Mesodermal cell (in vitro differentiated cells): ENCODE measurements at regions not wholly inside any gene's neighbourhood (a gene's known extent, or its start where the extent isn't known, plus 50 kb on each side); places are given as distances from the start of the nearest gene placed in this dataset.

Experiments
- H3K27ac ChIP-seq: 2 replicates; pipeline ENCODE4 v1.7.0; 2013; ENCODE audit warnings: mild to moderate bottlenecking, low read depth, low read length, moderate library complexity; ENCODE audit not compliant: severe bottlenecking
- H3K36me3 ChIP-seq: 2 replicates; pipeline ENCODE4 v1.7.1; 2013; ENCODE audit warnings: mild to moderate bottlenecking, low read length, moderate library complexity; ENCODE audit not compliant: control insufficient read depth, insufficient read depth
- H3K4me1 ChIP-seq: one replicate; pipeline ENCODE4 v1.7.1; 2013; ENCODE audit warnings: mild to moderate bottlenecking, low read length; ENCODE audit not compliant: insufficient read depth, control insufficient read depth, poor library complexity, severe bottlenecking
- H3K4me3 ChIP-seq: 2 replicates; pipeline ENCODE4 v1.7.0; 2013; ENCODE audit warnings: low read length, control low read depth, mild to moderate bottlenecking; ENCODE audit not compliant: insufficient read depth, poor library complexity, severe bottlenecking; ENCODE audit errors: extremely low read depth
- H3K9me3 ChIP-seq: 2 replicates; pipeline ENCODE4 v1.7.1; 2013; ENCODE audit warnings: mild to moderate bottlenecking, low read length, moderate library complexity; ENCODE audit not compliant: control insufficient read depth
- WGBS, 2 experiments: methylation state at CpG; one replicate each; pipeline ENCODE4 v1.1.5; 2013; ENCODE audit warnings: missing lambda C conversion rate in 2 of 2; ENCODE audit not compliant: insufficient coverage in 2 of 2; 5-methylcytosine and 5-hydroxymethylcytosine counted together

GRCh38 chr2:236954641-236955040 lies 131.0 kb upstream of the COPS8 start:
- H3K4me3 ChIP-seq = no peak overlapping the region
- H3K4me1 ChIP-seq = peaks cover 17% of the 10 kb centered on the region
- H3K9me3 ChIP-seq = no peaks in the 10 kb centered on the region
- no peaks in the 10 kb centered on the region for H3K36me3 ChIP-seq
- WGBS, 2 experiments = 93 to 96% methylated on average over 2 to 3 of the region's 3 CpGs
- H3K27ac ChIP-seq = no peak overlapping the region

- Histone ChIP-seq H3K9me3 (no peaks in the 10 kb centered on the region), H3K27ac (peak overlapping the region; percentile 84), H3K4me1 (peaks cover 17% of the 10 kb centered on the region), H3K36me3 (no peaks in the 10 kb centered on the region), H3K4me3 (no peak overlapping the region)
- 47 to 59% methylated on average over 6 of the region's 6 CpGs for WGBS, 2 experiments
These were observed 130.1 kb upstream of the COPS8 start for GRCh38 chr2:236955521-236956030.

GRCh38 chr2:236956031-236956618 lies 129.6 kb upstream of the COPS8 start:
- WGBS, 2 experiments = 46 to 52% methylated on average over 3 to 5 of the region's 7 CpGs
- Histone ChIP-seq H3K27ac (peak overlapping the region; percentile 84), H3K36me3 (no peaks in the 10 kb centered on the region)

GRCh38 chr2:236956641-236957040 lies 129.0 kb upstream of the COPS8 start:
- Histone ChIP-seq H3K36me3 (no peaks in the 10 kb centered on the region), H3K4me1 (peaks cover 17% of the 10 kb centered on the region), H3K27ac (peak overlapping the region; percentile 84), H3K9me3 (no peaks in the 10 kb centered on the region), H3K4me3 (no peak overlapping the region)
- 71% methylated on average over 1 of the region's 2 CpGs; no CpG with 5 or more reads in 1 of the 2 experiments for WGBS, 2 experiments

More at GRCh38 chr2:236956031-236956618, 129.6 kb upstream of the COPS8 start:
- peaks cover 17% of the 10 kb centered on the region for H3K4me1 ChIP-seq
- H3K4me3 ChIP-seq = no peak overlapping the region
- no peaks in the 10 kb centered on the region for H3K9me3 ChIP-seq

- WGBS, 2 experiments = 96 to 100% methylated on average over 1 to 4 of the region's 5 CpGs
- peaks cover 17% of the 10 kb centered on the region for H3K4me1 ChIP-seq
- no peak overlapping the region for H3K4me3 ChIP-seq
- no peak overlapping the region for H3K27ac ChIP-seq
- no peaks in the 10 kb centered on the region for H3K36me3 ChIP-seq
- H3K9me3 ChIP-seq = no peaks in the 10 kb centered on the region
These were observed 126.7 kb upstream of the COPS8 start for GRCh38 chr2:236959036-236959435.

- peaks cover 15% of the 10 kb centered on the region for H3K4me1 ChIP-seq
- H3K9me3 ChIP-seq = no peaks in the 10 kb centered on the region
- no peaks in the 10 kb centered on the region for H3K36me3 ChIP-seq
- H3K27ac ChIP-seq = no peak overlapping the region
- no peak overlapping the region for H3K4me3 ChIP-seq
- 96 to 100% methylated on average over 8 to 9 of the region's 9 CpGs for WGBS, 2 experiments
These were observed 125.8 kb upstream of the COPS8 start for GRCh38 chr2:236959876-236960275.

- peaks cover 9% of the 10 kb centered on the region for H3K4me1 ChIP-seq
- no peaks in the 10 kb centered on the region for H3K9me3 ChIP-seq
- H3K27ac ChIP-seq = no peak overlapping the region
- H3K36me3 ChIP-seq = no peaks in the 10 kb centered on the region
- H3K4me3 ChIP-seq = no peak overlapping the region
- 94 to 95% methylated on average over 10 to 13 of the region's 14 CpGs for WGBS, 2 experiments
These were observed 125.2 kb upstream of the COPS8 start for GRCh38 chr2:236960531-236960930.

GRCh38 chr2:236962816-236963215 lies 122.9 kb upstream of the COPS8 start:
- Histone ChIP-seq H3K4me3 (no peak overlapping the region), H3K27ac (no peak overlapping the region), H3K9me3 (no peaks in the 10 kb centered on the region), H3K4me1 (no peaks in the 10 kb centered on the region), H3K36me3 (no peaks in the 10 kb centered on the region)
- WGBS, 2 experiments = 80 to 94% methylated on average over 2 to 3 of the region's 4 CpGs

GRCh38 chr2:236963631-236964182 lies 122.0 kb upstream of the COPS8 start:
- H3K4me3 ChIP-seq = no peak overlapping the region
- no peaks in the 10 kb centered on the region for H3K36me3 ChIP-seq
- H3K9me3 ChIP-seq = no peaks in the 10 kb centered on the region
- 87 to 90% methylated on average over 6 of the region's 7 CpGs for WGBS, 2 experiments
- no peak overlapping the region for H3K27ac ChIP-seq
- H3K4me1 ChIP-seq = no peaks in the 10 kb centered on the region

GRCh38 chr2:236964291-236964690 lies 121.4 kb upstream of the COPS8 start:
- no peaks in the 10 kb centered on the region for H3K36me3 ChIP-seq
- H3K27ac ChIP-seq = no peak overlapping the region
- 93 to 96% methylated on average over 5 of the region's 5 CpGs for WGBS, 2 experiments
- H3K4me3 ChIP-seq = no peak overlapping the region
- no peaks in the 10 kb centered on the region for H3K9me3 ChIP-seq
- H3K4me1 ChIP-seq = no peaks in the 10 kb centered on the region
